Fibroblast of mammary gland (primary cell): ENCODE measurements at regions not wholly inside any gene's neighbourhood (a gene's known extent, or its start where the extent isn't known, plus 50 kb on each side); places are given as distances from the start of the nearest gene placed in this dataset.

Experiments used
- DNase-seq: peaks from one replicate; pipeline ENCODE4 v3.0.0-alpha.2; 2010; ENCODE audit warnings: low read depth
- H3K4me3 ChIP-seq: 2 replicates; pipeline ENCODE4 v1.5.1; 2011; ENCODE audit warnings: low read depth, mild to moderate bottlenecking, low read length, moderate library complexity; ENCODE audit not compliant: control insufficient read depth
- TF ChIP-seq, protein P1 (sequence below): conservative IDR thresholded peaks from 2 replicates; pipeline ENCODE4 v1.5.1; 2011; ENCODE audit warnings: low read depth, low read length, inconsistent platforms; ENCODE audit not compliant: control insufficient read depth, insufficient read depth

- TF ChIP-seq, protein P1, sequence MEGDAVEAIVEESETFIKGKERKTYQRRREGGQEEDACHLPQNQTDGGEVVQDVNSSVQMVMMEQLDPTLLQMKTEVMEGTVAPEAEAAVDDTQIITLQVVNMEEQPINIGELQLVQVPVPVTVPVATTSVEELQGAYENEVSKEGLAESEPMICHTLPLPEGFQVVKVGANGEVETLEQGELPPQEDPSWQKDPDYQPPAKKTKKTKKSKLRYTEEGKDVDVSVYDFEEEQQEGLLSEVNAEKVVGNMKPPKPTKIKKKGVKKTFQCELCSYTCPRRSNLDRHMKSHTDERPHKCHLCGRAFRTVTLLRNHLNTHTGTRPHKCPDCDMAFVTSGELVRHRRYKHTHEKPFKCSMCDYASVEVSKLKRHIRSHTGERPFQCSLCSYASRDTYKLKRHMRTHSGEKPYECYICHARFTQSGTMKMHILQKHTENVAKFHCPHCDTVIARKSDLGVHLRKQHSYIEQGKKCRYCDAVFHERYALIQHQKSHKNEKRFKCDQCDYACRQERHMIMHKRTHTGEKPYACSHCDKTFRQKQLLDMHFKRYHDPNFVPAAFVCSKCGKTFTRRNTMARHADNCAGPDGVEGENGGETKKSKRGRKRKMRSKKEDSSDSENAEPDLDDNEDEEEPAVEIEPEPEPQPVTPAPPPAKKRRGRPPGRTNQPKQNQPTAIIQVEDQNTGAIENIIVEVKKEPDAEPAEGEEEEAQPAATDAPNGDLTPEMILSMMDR: no peak
- no peak overlapping the region for H3K4me3 ChIP-seq
- peak; percentile 27 for DNase-seq
Measured at GRCh38 chr15:70186152-70186551, 88.4 kb upstream of the TLE3 start.

GRCh38 chr15:70185251-70185711, 87.6 kb upstream of the TLE3 start:
- H3K4me3 ChIP-seq: no peak overlapping the region
- TF ChIP-seq, protein P1: no peak
- DNase-seq: no peak

- TF ChIP-seq, protein P1: peak; percentile 4
- no peak overlapping the region for H3K4me3 ChIP-seq
- no peak for DNase-seq
Measured at GRCh38 chr15:70182858-70183695, 85.4 kb upstream of the TLE3 start.

- no peak for DNase-seq
- TF ChIP-seq, protein P1: no peak
- H3K4me3 ChIP-seq: no peak overlapping the region
Measured at GRCh38 chr15:70181626-70182255, 84.0 kb upstream of the TLE3 start.

DNA sequence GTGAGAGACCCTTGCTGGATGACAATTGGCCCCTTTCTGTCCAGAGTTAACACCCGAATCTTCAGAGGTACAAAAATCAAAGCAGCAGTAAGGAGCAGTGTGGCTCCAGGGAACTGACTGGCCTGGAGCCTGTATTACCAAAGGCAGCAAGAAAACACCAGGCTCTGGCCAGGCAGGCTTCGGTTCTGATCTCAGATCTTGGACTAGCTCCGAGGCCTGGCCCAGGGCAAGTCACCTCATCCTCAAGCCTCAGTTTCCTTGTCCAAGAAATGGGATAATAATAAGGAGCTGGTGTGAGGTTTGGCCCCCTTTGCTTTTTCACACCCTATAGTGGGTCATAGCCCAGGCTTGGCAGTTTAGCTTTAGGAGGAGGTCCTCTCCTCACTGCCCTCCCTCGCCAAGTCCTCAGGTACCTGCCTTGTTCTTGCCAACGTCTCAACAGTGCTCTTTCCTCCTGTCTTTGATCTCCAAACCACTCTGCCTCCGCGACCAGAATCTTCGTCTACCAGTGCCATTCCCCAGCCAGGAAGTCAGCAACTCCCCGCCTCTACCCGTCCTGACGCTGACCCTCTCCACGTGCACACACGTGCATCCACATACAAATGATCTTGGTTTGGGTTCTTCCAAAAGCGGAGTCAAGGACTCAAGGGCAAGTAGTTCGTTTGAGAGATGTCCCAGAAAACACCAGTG, 82.6 kb upstream of the TLE3 start:
- no peak overlapping the region for H3K4me3 ChIP-seq
- DNase-seq: no peak
- TF ChIP-seq, protein P1: no peak

DNA sequence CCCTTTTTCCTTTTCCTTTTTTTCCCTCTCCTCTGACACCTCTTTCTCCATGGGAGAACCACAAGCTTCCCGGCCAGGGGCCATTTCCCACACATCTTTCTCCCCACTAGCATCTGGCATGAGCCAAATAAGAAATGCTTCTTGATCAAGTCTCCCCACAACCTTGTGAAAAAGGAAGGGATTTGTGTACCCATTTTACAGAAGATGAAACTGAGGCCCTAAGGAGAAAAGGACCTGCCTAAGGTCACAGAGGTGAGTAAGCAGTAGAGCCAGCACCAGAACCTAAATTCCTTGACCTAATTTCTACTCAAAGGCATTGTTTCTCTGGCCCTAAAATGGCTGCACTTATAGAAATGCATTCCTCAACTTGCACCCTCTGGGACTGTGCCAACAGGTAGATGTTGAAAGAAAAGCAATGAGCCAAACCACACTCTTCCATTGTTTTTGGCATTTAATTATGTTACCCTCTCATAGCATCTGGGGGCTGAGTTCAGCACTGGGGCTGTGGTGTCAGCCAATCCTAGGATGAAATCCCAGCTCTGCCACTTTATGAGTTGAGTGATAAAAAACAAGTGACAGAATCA, 81.7 kb upstream of the TLE3 start:
- TF ChIP-seq, protein P1: no peak
- DNase-seq: no peak
- H3K4me3 ChIP-seq: no peak overlapping the region
